ENCODE measurements at regions not wholly inside any gene's neighbourhood (a gene's known extent, or its start where the extent isn't known, plus 50 kb on each side); places are given as distances from the start of the nearest gene placed in this dataset.
A peak's percentile ranks its signal among the peaks of the same experiment; 100 is the strongest.

GRCh38 chr19:31992750-31993149 lies 352.7 kb upstream of the ZNF507 start:
- DNase-seq: no peak

DNA sequence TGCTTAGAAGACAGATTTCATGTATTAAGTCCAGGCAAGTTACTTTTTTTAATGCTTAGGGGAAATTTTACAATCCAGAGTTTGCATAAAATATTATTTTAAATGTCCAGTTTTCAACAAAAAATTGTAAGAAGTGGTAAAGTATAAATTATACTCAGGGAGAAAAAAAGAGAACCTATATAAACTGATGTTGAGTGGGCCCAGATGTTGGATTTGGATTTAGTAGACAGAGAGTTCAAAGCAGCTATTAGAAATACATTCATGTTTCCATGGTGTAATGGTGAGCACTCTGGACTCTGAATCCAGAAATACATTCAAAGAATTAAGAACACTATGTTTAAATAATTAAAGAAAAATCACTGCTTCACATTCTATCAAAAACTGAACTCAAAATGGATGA lies 349.9 kb upstream of the ZNF507 start:
- DNase-seq: no peak

GRCh38 chr19:32010071-32010470 lies 335.3 kb upstream of the ZNF507 start:
- DNase-seq: no peak

DNA sequence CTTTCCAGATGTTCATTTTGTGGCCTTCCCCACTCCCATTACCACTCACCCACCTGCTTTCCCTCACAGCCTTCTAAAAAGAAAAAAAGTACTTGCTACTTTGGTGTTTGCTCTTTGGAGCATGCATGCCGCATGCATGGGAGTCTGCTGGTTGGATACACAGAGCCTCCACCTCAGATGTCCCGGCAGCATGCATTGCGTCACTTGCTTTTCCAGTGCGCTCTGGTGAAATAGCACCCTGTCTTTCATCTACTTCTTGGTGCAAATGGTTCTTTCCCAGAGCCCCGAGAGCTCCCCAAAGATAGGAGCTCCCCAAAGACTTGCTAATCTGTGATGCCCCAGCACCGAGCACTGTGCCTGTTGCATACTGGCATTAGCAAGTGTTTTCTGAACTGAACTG lies 333.2 kb upstream of the ZNF507 start:
- DNase-seq: no peak

DNA sequence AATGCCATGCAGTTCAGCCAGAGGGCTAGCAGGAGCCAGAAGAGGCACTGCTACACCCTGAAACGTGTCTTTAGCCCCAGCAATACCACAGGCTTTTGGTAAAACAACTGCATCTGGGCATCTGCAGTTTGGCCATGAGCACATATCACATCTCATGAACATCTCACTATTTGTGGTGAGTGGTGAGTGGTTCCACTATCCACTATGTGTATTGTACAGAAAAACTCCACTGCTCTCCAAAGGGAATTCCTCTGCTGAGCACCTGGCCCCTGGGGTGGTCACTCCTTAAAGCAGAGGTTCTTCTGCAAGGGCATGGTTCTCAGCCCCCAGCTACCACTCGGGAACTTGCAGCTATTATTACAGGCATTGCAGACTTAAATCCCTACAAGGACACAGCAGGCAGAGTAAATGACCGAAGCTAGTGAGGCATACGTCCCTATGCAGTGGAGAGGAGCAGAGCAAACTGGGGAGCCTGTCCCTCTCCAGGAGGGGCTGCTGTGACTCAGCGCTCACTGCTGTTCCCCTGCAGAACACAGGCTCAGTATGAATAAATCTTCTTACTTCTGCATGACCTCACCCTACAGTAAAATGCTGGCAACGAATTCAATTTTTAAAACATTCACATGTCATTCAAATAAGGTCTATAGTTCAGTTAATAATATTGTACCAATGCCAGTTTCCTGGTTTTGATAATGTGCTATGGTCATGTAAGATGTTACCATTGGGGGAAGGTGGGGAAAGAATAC lies 332.4 kb upstream of the ZNF507 start:
- no peak for DNase-seq

DNA sequence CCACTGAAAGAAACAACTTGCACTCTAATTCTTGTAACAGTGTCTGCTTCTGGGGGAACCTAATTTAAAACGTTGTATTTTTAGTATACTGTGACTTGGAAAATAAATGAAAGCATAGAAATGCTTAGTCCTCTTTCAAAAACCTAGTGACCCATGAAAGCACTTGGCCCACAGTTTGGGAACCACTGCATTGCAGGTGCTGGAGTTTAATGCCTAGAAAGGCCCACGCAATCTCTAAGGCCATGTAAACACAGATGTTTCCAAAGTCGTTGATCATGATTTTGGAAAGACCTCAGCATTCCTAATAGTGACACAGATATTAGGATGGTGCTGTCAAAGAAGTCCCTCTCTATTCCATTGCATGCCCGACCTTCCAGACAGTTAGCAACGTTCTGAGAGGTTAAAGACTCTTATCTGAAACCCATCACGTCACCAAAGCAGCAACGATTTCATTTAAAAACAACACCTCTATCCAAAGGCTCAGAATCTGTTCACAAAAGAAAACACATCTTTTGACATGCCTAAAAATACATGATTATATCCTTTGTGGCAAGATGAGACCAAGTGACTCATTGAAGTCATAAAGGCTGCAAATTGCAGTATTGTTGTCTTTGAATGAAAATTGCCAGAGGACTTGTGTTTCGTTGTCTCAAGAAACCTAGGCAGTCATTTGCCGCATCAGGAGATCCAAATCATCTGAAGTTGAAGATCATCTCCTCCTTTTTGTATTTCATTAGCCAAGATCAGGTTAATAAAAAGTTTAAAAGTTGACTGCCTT lies 328.0 kb upstream of the ZNF507 start:
- no peak for DNase-seq

DNA sequence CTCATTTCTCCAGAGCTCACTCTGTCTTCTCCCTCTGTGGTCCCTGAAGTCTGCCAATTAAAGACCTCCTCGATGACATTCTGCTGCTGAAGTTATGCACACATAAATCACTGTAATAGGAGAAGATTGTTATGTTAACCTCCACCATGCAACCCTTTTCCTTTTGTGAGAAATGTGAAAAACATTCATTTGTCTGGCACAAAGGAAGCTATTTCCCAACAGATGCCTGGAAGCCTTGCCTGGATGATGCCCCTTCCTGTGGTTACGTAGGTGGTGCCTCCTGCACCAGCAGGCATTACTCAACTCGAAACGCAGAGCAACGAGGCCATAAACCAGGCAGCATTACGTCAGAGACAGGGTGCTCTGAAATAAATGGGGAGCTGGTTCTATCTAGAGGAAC lies 327.4 kb upstream of the ZNF507 start:
- no peak for DNase-seq

DNA sequence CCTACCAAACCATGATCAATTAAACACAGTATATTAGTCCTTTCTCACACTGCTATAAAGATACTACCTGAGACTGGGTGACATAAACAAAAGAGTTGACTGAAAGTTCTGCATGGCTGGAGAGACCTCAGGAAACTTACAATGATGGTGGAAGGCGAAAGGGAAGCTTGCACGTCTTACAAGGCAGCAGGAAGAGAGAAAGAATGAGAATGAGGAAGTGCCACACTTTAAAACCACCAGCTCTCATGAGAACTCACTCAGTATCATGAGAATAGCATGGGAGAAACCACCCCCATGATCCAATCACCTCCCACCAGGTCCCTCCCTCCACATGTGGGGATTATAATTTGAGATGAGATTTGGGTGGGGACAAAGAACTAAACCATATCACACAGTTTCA lies 324.9 kb upstream of the ZNF507 start:
- no peak for DNase-seq

GRCh38 chr19:32022044-32022640 lies 323.3 kb upstream of the ZNF507 start:
- no peak for DNase-seq

DNA sequence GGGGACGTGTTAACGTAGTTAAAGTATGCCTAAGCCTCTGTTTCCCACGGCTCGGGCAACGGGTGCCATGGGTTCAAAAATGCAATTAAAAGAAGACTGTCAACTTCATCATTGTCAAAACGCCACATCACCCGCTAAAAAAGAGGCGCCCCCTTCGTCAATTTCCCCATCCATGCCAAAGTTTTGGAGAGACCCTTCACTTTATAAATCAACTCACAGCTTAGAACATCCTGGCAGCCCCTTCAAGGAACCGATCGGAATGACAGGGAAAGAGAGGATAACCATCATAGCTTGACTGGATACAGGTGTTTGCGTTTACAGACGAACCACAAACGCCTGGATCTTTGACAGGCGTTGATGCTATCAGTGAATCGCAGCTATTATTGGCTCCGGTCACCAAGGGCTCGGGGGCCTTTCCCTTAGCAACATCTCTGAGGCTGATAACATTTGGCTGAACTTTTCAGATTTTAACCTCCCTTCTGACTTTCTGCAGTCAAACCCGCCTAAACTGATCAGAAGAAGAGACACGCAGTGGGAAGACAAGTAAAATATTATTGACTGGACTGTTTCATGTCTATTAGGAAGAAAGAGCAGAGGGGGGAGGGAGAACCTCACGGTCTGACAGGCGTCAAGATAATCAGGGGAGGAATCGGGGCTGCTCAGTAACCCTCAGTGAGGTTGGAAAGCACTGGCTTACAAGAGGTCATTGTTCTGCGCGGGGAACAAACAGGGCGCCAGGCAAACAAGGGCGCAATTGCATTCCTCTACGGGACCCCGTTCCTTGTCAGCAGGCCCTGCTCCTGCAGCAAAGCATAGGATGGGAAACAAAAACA lies 322.5 kb upstream of the ZNF507 start:
- DNase-seq: no peak

- no peak for DNase-seq
Observed at GRCh38 chr19:32023564-32023832, 321.9 kb upstream of the ZNF507 start.

DNA sequence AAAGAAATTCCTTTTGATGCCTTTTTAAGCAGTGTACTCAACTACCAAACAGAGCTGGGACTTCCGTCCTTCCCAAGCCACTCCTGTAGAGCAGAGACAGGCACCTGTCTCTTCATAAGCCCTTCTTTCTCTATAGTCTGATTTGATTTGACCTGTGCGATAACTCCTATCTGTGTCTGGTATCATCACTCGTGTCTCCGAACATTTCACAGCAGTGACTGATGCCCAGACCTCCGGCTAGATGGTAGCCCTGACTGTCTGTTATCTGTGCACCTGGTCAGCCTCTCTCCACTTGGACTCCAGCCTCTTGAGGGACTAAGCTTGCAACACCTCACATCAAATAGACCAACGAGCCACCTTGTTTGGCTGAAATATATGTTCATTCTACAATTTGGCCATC lies 316.2 kb upstream of the ZNF507 start:
- no peak for DNase-seq

GRCh38 chr19:32032561-32032960 lies 312.8 kb upstream of the ZNF507 start:
- no peak for DNase-seq

DNA sequence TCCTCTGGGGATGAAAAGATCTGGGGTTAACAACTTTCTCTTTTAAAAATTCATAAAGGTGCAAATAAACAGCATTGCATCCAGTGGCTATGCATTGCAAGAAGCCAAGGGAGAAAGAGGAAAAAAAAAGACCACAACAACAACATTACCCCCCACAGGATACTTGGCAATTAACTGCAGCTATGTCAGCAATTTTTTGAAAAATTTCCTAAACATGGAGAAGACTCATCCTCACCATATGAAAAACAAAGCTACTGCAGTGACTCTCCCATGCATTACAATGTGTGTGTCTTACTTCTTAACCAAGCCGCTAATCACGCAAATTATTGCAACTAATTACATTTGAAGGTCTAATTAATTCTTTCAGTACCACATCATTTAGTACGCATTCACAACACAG lies 309.8 kb upstream of the ZNF507 start:
- DNase-seq: no peak

DNA sequence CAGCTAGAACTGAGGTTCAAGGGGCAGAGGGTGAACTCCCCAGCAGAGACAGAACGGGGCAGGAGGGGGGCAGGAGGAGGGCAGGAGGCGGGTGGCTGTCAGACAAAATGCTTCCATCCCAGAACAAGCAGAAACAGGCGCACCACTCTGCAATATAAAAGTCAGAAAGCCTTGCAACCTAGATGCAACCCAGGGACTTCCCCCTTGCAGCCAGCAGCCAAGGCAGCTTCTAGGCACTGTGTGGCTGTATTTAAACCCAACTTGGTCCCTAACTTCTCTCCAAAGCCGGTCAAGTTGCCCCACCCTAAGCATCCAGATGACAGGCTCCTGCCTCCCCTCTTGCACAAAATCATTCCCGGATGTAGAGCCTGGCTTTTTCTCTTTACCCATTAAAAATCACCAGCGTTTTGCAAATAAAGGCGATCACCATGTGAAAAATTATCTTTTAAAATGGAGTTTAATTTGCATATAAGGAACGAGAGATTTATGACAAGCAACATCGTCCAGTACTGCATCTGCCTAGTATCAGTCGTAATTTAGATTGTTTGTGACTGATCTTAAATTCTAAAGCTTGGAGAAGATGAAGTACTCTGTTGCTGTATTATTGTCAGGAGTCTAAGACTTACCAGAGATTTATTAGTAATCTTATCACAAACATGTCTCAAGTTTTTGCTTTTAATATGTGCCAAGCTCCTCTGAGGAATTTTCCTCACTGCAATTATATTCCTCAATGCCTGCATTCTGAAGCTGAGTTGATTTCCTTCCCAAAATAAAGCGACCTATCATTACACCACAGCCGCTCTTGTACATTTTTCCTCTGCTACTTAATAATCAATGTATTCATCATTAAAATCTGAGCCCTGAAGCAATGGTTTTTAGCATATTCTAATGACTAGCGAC lies 307.1 kb upstream of the ZNF507 start:
- no peak for DNase-seq

DNA sequence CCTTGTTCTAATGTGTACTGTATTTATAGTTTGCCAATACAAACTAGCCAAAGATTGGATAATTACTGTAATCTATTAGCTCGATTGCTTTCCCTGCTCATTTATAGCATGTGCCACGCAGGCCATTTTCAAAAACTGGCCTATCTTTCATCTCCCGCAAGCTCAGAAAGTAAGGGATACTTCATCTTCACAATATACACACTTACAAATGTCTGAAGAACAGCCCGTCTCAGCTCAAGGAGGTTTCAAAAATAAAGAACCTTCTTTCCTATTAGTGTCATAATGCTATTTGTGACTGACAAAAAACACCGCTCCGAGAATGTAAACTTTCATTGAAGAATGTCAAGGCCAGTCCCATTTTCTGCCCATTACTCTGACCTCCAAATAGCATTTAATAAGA lies 306.4 kb upstream of the ZNF507 start:
- DNase-seq: no peak

DNA sequence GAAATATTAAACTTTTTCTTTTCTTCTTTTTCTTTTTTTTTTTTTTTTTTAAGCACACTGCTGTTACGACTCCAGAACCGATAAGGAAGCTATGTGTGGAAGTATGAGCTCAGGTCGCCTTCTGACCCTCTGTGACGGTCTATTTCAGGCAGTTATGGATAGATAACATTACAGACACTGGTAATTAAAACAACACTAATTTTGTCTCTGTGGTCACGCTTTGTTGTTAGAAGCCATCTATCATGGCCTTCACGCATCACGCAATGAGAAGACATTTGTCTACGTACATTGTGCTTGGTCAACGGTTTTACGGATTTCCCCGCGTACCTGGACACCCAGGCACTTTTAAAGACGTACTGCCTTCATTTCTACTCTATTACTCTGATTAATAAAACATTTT lies 306.0 kb upstream of the ZNF507 start:
- DNase-seq: no peak

- DNase-seq: no peak
Observed at GRCh38 chr19:32040236-32040635, 305.2 kb upstream of the ZNF507 start.

DNA sequence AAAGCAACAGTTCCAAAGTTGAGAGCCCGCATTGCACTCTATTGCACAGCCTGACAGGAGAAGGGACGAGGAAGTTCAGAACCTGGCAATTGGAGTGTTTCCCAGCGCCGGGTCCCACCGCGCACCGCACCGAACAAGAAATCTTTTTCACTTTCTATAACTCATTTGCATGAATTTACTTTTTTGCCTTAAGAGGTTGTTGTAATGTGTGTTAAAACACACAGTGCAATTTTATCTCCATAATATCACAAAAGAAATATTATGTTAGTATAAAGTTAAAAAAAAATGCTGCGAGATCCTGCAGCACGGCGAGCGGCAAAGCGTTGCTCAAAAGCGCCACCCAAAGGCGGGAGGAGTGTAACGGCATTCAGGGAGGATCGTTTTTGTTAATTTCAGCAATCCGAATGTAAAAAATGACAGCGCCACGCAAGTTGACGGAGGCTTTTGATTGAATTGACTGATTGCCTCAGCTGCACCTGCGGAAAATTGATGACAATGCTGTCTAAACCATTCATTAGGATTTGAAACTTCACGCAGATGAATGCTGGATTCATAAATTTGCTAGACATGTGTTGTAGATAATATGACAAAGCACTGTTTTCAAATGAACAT lies 303.6 kb upstream of the ZNF507 start:
- peak; percentile 65 for DNase-seq

GRCh38 chr19:32047788-32048187 lies 297.6 kb upstream of the ZNF507 start:
- no peak for DNase-seq

GRCh38 chr19:32053376-32053775 lies 292.0 kb upstream of the ZNF507 start:
- no peak for DNase-seq

GRCh38 chr19:32053861-32054260 lies 291.5 kb upstream of the ZNF507 start:
- DNase-seq: no peak

Data from left hindlimb (tissue), 1 donor.